ENCODE measurements at regions not wholly inside any gene's neighbourhood (a gene's known extent, or its start where the extent isn't known, plus 50 kb on each side); places are given as distances from the start of the nearest gene placed in this dataset.
"Not testable (repeated sequence)": the region's sequence is repeated elsewhere in the genome, so short reads cannot be mapped to it uniquely, and the experiment has no call there.

DNA sequence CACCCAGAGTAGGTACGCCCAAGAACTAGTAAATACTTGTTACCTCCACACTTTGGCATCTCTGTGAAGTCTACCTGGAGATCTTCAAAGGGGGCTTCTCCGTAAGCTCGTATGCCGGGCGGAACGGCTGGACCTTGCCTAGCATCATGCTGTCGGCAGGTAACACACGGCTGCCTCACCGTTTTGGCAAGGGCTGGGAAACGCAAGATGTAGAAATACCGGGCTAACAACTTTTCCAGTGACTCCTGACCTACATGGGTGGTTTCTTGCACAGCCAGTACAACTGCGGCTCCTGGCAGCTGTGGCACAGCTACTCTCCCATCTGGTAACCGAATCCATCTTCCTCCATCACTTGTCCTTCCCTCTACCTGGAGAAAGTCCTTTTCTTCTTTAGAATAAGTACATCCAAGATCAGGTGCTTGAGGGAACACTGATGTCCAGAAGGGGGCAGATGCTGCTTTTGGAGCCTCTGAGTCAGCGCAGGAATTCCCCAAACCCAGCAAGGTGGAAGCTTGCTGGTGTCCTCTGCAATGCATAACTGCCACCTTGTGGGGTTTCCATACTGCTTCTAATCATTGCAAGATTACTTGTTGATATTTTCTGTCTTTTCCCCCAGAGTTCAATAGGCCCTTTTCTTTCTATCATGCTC is 59.7 kb upstream of the FRG2C start:
- DNase-seq (ENCODE audit: low read depth): not testable (repeated sequence)

DNA sequence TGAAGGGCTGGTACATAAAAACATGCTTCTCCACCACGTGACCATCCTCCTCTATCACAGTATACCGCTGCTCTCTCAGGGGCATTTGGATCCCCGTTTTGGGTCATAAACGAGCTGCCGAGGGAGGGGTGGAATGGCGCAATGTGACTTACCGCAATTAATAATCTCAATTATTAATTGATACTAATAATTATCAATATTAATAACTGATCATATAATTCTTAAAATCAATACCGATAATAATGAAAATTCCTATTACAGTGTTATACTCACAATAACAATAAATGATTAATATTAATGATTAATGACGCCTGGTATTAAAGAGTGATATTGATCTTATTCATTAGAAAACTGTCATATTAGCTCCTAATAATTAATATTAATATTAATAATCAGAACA is 56.1 kb upstream of the FRG2C start:
- DNase-seq (ENCODE audit: low read depth): not testable (repeated sequence)

GRCh38 chr3:75609598-75609997 is 54.5 kb upstream of the FRG2C start:
- DNase-seq (ENCODE audit: low read depth): not testable (repeated sequence)

- DNase-seq (ENCODE audit: low read depth): no peak
Observed at GRCh38 chr3:75610773-75611172, 53.4 kb upstream of the FRG2C start.

DNA sequence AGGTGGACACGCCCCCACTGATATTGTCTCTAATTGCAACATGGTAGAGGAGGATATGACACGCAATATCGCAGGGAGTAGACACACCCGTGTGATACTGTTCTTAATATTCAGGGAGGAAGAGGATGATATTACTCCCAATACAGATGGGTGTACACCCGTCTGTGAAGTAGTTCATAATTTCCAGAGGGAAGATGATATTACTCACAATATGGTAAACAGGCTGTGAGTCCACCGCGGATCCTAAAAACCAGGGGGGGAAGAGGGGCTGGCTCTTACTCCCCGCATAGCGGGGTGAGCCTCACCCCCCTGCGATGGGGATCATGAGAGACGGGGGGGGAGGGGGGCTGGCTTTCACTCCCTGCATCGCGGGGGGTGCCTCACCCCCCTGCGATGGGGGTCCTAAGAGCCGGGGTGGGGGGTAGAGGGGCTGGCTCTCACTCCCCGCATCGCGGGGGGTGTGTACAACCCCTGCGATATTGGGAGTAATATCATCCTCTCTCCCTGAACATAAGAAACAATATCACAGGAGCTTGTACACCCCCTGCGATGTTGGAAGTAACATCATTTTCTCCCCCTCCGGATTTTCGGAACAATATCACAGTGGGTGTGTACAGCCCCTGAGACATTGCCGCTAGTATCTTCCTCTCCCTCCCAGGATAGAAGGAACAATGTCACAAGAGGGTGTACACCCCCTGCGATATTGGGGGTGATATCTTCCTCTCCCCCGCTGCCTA is 52.2 kb upstream of the FRG2C start:
- DNase-seq (ENCODE audit: low read depth): not testable (repeated sequence)

Measured in activated T-helper 1 cell treated with Interleukin-2 at 50 U/mL for 16 hours (primary cell).